GM12873 (cell line): ENCODE measurements at regions not wholly inside any gene's neighbourhood (a gene's known extent, or its start where the extent isn't known, plus 50 kb on each side); places are given as distances from the start of the nearest gene placed in this dataset.

Source experiments
- CTCF ChIP-seq: IDR thresholded peaks from 2 replicates; pipeline ENCODE4 v1.5.1; 2012; ENCODE audit warnings: low read depth, mild to moderate bottlenecking, moderate library complexity, low read length, control low read depth; ENCODE audit not compliant: insufficient read depth; ENCODE audit errors: missing control alignments

GRCh38 chr2:154924531-154924930, 226.0 kb downstream of the KCNJ3 start:
- no peak for TF ChIP-seq CTCF

- no peak for TF ChIP-seq CTCF
Observed at GRCh38 chr2:154914561-154914960, 216.1 kb downstream of the KCNJ3 start.

- TF ChIP-seq CTCF = no peak
Observed at GRCh38 chr2:154912215-154912614, 213.7 kb downstream of the KCNJ3 start.

- no peak for TF ChIP-seq CTCF
Observed at GRCh38 chr2:154911729-154912128, 213.2 kb downstream of the KCNJ3 start.

- no peak for TF ChIP-seq CTCF
Observed at GRCh38 chr2:154910701-154911100, 212.2 kb downstream of the KCNJ3 start.

GRCh38 chr2:154908327-154908726, 209.8 kb downstream of the KCNJ3 start:
- TF ChIP-seq CTCF = no peak
